HL-60 (cell line): ENCODE measurements at regions not wholly inside any gene's neighbourhood (a gene's known extent, or its start where the extent isn't known, plus 50 kb on each side); places are given as distances from the start of the nearest gene placed in this dataset.

ENCODE experiments used
- CTCF ChIP-seq: IDR thresholded peaks from one replicate; pipeline ENCODE4 v1.5.1; 2011; ENCODE audit warnings: low read length, control low read depth, inconsistent platforms; ENCODE audit not compliant: insufficient read depth
- SPI1 ChIP-seq: IDR thresholded peaks from 2 replicates; pipeline ENCODE4 v1.6.1; 2012; ENCODE audit warnings: low read depth, mild to moderate bottlenecking, borderline replicate concordance

DNA sequence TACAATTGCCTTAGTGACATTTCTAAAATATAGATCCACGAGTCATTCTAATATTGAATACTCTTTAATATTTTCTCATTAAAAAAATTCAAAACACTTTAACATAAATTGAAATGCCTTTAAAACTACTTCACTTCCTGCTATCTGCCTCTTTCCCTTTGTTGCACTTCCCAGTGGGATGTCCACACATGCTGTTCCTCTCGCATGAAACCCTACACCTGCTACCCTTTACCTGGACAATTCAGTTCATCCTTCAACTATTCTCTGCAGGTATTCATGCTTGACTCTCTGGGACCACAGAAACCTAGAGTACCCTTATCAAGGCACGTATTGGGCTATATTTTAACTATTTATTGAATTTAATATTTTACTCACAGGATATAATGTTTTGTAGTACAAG, 373.3 kb upstream of the GALNT5 start:
- no peak for TF ChIP-seq CTCF
- no peak for TF ChIP-seq SPI1
